SW 1271 (cell line): ENCODE measurements at regions not wholly inside any gene's neighbourhood (a gene's known extent, or its start where the extent isn't known, plus 50 kb on each side); places are given as distances from the start of the nearest gene placed in this dataset.

Experiments used
- DNase-seq, 2 experiments: peaks; one replicate each; lab custom pipeline; 2025; lab: John Stamatoyannopoulos, UW

DNA sequence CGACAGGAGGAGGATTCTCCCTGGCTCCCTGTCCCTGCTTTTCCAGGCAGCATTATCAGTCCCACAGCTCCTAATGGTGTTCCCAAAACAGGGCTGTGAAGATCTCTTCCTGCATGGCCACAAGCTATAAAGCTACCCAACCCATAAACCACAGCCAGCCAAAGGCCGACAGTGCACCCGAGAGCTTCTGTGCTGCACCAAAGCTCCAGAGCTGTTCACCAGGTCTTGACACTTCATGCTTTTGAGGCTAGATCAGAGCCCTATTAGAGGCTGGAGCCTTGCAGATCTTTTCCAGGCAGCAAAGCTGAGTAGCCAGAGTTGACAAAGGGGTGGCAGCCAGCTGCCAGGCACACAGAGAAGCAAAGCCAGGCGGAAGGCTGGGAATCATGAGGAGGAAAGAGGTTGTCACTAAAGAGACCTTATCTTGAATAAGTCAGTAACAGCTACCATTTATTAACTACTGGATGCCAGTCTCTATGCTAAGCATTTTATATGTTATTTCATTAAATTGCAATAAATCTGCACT, 180.4 kb downstream of the KATNAL1 start:
- DNase-seq, result no peak

DNA sequence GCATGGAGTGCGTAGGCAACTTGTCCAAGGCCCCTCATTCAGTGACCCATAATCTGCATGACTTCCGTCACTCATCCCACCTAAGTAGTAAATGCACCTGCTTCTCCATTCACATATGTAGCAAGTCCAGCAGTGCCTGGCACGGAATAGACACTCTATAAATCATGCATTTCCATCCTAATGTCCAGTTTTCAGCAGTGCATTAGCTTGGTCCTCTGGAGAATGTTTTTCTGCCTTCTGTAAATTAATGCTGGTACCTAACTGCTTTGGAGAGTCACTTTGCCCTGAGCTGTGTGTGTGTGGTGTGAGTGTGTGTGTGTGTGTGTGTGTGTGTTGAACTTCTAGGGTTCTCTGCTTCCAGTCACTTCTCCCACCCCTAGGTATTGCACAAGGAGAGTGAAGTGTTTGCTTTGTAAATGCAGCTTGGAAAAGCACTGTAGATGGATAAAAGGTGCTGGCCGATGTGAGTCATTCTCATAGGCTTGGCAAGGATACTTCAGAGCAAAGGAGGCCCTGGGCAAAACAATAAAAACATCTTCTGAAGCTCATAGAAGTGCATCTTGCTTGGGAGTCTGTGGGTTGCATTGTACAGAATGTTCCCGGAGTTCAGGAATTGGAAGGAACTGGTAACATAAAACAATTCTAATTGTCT, 181.8 kb downstream of the KATNAL1 start:
- no peak for DNase-seq

DNA sequence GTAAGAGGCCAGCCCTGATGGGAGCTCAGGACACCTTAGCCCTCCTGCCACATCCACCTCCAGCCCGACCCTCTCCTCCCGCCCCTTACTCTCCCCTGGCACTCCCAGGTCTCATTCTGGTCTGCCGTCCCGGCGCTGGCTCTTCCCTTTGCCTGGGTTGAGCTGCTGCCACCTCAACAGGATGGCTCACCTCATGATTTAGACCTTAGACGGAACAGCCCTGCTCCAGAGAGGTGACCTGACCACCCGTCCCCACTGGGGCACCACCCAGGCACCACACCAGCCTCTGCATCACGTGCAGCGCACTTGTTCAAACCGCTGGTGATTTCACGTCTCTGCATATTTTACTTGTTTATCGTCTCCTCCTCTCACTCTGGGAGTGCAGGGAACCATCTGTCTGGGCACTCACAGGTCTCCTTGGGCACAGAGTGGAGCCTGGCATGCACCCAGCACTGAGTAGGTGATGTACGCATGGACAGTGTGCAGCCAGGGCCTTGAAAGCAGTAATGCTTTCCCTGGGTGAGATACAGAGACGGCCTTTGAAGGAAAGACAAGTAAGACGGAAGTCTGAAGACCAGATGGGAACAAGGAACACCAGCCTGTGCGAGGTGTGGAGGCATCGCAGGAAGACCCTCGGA, 183.1 kb downstream of the KATNAL1 start:
- no peak for DNase-seq

DNA sequence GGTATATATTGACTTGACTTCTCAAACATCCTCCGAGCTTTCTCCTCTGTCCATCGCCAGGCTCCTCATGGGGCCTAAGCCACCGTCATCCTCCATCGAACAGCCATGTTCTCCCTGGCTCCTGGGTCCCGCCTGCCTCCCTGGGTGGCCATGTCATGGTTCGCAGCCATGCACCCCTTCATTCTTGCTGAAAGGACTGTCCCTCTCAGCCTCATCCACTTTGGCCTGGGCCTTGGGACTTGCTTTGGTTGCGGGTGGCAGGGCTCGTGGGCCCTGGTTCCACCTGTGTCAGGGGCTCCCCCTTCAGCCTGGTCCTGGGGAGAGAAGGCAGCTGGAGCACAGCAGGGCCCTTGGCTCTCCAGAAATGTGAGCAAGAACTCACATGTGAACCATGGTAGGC, 183.8 kb downstream of the KATNAL1 start:
- no peak for DNase-seq

DNA sequence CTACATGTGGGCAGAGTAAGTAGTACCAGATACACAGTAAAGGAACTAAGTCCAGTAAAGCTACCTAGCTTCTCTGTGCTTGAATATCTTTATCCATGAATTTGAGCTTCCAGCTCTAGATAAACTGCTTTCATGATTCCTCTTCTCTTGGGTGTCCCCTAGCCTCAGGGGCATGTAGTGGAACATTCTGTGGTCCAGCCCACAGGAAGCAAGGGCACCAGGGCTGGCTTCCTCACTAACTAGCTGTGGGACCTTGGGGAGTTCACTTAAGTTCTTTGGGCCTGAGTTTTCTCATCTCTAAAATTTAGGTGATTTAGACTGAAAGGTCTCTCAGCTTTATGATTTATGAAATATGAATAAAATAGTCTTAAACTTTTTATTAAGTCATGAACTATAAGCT, 185.7 kb downstream of the KATNAL1 start:
- no peak for DNase-seq

DNA sequence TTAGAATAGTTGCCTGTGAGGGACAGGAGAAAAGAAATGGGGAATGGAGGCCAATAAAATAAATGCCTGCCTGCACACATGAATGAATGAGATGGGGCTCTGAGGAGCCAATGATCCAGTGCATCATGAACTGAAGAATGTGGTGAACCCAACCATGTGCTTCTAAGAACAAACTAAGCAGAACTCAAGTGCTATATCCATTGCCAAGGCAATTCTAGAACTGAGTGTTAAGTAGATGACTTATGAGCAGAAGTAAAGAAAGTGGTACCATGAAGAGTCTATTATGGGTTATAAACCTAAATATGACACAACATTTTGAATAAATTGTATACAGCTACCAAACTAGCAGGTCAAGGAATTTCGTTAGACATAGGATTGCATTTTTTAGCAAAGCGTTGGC, 186.1 kb downstream of the KATNAL1 start:
- DNase-seq, result no peak

DNA sequence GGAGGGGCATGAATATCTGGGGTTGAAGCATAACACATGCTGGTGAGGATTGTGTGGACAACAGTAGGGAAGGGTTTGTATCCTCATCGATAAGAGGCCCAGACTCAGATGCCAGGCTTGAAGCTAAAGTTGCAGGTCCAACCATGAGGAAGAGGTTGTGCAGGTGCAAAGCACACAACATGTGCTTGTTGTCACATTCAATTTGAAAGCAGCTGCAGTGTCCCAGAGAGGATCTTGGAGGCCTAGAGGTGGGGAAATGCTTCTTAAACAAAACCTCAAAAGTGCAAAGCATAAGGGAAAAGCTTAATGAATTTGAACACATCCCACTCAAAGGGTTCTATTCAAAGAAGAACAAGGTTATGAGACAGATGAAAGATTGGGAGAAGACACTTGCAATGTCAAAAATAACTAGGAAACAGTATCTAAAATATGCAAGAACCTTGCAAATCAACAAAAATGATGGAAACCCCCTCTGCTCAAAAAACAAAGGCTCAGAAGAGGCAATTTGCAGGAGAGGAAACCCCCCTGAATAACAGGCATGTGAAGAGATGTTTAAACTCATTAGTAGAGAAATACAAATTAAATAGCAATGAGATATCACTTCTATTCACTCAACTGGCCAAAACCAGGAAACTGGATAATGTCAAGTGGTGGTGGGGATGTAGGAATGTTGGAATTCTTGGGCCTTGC, 187.1 kb downstream of the KATNAL1 start:
- no peak for DNase-seq

DNA sequence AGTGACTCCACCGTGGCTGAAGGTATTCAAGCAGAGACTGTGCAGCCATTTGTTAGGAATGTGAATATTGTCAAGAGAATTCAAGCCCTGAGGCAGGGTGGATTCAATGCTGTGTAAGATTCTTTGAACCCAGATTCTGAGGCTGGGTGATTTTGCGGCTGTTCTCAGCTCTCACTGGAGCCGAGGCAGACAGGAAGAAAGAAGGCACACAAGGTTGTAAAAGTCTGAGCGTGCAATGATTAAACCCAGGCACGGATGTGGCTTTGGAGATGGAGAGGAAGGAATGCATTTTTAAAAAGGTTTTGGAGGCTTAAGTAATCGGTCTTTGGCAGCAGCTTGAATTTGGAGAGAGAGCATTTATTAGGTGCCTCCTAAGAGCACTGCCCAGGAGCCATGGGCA, 187.9 kb downstream of the KATNAL1 start:
- DNase-seq, result no peak

DNA sequence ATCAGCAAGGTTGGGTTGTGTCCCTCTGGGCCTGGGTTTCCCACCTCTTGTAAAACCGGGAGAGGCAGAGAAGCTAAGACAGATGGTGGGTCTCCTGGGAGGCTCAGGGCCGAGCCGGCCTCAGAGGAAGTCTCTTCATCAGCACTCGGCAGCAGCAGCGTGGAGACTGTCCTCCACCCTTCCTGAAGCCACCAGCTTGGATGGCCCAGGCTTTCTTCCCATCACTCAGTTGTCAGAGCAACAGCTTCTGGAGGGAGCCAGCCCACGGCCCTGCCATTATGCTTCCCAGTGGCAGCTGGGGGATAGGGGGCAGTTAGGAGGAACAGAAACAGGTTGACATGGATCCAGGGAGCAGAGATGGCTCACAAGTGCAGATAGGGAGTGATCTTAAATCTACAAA, 191.0 kb downstream of the KATNAL1 start:
- DNase-seq, result no peak

DNA sequence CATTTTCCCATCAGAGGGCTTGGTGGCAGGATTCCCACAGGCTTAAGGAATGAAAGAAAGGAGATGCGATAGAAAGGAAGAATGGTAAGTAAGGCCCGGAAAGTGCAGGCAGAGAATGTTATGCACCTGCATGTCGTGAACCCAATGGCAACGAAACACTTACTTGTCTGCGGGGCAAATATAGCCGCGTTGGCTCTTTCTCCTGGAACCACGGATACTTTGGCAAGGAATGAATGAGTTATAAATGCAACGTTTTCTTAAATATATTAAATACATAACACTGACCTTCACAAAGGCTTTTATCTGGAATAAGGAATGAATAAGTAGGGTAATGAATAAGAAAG, 192.1 kb downstream of the KATNAL1 start:
- no peak for DNase-seq

DNA sequence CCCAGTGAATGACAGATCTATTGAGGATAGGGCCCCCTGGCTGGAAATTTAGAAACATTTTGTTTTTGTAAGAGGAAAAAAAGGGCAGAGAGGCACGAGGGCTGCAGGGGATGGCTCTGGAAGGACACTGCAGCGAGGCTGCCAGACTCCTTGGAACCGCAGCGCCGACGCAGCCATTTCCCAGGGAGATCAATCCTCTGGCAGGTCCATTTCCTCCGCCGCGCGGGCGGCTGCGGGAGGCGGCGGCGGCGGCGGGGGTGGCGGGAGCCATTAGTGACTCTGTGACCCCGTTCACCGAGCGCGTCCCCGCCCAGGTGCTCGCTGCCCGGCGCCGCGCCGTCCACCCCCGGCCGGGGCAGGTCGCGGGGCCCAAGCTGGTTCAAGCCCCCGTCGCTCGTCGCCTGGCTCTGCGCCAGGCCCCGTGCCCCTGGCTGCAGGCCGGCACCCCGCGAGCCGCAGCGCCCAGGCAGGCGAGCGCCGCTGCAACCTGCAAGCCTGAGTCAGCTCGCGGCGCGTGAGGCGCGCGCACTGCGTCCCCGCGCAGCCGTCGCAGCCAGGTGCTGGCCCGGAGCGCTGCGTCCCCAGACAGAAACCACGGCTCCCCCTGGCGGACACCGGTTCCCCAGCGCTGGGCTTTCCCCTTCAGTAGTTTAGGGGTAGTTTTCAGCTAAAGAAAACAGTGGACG, 192.6 kb downstream of the KATNAL1 start:
- DNase-seq, result peak in 1 of 2 experiments; percentile 76

DNA sequence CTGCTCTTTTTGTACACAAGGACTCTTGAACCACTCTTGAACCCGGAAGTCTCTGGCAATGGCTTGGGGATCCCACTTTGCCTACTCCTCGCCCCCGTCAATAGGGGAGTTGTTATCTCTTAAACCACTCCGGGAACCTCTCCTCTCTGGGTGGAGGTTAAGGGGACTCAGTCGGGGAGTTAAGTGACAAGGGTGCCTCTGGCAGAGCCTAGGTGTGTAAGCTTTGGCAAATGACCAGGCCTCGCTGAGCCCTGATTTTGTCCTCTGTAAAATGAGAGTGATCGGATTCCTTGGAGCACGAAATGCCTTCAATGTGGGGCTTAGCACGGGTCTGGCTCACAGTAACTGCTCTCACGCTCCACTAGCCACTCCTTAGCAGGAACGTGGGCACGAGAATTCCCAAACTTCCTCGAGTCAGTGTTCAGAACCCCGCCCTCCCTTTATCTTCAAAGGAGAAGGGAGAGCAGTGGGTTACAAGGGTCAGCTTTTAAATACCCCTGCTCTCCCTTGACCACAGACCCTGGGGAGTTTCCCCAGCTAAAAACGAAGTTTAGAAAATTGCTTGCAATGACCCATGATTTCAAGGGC, 193.3 kb downstream of the KATNAL1 start:
- no peak for DNase-seq

DNA sequence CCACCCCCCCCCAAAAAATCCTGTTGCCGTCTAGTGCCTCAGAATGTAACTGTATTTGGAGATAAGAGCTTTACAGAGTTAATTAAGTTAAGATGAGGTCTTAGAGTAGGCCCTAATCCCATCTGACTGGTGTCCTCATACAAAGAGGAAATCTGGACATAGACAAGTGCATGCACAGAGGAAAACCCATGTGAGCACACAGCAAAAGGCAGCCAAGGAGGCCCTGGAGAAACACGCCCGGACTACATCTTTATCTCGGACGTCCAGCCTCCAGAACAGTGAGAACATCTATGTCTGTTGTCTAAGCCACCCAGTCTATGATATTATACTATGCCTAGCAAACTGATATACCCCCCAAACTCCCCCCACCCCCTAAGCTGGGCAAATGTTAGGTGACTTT, 193.8 kb downstream of the KATNAL1 start:
- DNase-seq, result no peak

DNA sequence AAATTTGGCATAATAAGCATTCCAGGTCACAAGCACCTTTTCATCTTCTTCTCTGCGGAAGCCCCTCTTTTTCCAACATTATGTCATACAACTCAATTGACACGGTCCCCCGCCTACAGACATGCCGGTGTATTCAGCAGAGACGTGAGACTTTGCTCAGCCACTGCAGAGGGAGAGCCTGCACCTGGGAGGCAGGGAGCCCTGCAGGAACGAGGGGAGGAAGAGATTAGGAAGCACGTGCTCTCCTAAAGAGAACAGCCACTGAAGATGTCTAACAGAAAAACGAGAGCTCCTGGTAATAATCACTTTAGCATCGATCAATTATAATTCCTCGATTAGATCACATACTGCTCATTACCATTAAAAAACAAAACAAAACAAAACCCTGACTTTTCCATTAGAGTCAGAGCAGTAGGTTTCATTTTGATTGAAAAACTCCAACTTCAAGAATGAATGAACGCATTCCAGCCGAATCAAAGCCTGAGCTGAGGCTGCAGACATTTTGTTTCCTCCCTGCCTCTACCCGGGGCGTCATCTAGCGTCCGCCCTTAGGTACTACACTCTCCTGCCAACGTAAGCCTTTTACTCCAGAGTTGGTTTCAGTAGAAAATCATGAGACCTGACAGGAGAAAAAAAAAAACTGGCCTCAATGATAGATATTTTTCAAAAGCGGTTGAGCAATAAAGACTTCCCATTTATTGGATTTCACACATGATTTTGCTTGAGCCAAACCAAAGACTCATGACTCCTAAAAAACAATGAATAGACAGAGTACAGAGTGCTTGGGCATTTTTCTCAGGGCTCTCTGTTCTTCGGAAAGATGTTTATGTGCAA, 194.5 kb downstream of the KATNAL1 start:
- peak in 1 of 2 experiments; percentile 80 for DNase-seq

DNA sequence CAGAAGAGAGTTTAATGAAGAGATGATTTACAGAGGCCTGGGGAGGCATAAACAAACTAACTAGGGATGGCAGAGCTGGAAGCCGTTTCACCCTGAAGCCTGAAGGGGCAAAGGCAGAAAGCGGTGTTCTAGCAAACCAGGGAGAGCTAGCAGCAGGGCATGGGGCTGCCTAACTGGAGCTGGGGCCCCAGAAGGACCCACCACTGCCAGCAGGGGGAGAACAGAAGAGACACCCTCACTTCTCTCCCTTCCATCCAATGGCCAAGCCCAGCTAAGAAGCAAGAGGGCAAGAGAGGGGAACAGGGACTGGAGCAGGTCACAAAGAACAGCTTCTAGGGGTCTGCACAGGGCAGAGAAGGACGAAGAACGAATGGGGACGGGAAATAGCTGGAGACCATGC, 195.5 kb downstream of the KATNAL1 start:
- DNase-seq, result no peak

DNA sequence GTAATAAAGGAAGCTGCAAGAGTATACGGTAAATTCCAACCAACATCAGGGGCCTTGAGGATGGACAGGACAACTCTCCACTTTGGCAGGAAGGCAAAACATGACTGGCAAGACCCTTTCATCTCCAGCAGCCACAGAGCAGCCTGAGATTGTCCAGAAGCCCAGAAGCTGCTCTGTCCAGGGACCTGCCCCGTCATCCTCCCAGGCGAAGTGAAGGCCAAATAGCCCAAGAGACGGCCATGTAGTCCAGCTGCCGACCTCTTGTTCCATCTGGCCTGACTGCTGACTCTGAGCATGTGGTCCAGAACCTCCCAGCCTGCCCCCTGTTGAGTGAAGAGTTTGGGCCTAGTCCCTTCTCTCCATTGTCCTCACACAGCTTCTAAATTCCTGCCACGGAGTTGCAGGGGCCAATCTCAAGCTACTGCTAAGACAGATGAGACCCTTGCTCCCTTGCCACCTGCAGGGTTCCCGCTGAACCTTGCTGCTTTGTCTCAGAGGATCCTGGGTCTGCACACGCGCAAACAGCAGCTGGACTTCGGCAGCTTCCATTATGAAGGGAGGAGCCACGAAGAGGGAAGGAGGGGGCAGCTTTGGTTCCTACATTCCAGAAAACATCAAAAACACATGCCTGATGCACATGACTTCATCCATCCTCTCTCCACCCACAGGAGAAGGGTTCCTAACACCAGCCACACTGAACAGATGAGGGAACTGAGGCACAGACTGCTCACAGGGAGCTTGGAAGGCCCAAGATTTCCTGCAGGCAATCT, 196.9 kb downstream of the KATNAL1 start:
- no peak for DNase-seq

DNA sequence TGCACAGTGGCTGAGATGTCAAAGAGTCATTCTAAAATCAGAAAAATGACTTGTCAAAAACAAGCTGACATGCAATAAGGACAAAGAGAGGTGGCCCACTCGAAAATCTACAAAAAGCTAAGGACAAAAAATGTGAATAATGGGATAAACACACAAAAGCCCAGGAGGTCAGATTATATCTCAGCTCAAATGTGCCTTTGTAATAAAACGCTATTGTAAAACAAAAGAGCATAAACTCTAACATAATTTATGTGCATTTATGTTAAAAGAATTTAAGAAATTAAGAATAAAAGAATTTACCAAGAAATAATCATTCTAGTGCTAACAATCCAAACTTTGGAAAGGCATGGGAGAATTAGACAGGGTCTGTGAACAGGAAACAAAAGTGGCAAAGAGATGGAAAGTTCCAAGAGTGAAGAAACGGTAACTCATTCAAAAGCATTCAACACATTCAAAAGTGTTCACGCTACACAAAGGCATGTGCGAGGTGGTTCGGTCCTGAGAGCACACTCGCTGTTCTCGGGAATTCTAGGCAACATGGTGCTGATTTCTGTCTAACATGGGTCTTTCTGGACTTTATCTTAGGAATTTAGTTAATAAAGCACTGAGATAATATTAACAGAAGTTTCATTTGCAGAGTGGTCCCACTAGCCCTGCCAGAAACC, 197.7 kb downstream of the KATNAL1 start:
- no peak for DNase-seq

DNA sequence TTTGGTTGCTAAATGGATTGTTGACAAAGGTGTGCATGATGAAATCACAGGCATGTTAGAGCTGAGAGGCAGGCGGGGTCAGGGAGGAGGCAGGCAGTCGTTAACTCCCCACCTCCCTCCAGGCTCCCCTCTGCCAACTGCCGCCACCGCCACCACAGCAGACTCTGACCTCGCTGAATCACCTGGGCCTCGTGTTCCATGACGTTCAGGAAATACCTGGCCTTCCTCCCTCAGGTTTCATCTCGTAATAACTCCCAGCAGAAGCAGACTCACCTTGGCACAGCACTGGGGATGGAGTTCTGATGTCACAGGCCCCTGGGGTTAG, 198.5 kb downstream of the KATNAL1 start:
- no peak for DNase-seq

DNA sequence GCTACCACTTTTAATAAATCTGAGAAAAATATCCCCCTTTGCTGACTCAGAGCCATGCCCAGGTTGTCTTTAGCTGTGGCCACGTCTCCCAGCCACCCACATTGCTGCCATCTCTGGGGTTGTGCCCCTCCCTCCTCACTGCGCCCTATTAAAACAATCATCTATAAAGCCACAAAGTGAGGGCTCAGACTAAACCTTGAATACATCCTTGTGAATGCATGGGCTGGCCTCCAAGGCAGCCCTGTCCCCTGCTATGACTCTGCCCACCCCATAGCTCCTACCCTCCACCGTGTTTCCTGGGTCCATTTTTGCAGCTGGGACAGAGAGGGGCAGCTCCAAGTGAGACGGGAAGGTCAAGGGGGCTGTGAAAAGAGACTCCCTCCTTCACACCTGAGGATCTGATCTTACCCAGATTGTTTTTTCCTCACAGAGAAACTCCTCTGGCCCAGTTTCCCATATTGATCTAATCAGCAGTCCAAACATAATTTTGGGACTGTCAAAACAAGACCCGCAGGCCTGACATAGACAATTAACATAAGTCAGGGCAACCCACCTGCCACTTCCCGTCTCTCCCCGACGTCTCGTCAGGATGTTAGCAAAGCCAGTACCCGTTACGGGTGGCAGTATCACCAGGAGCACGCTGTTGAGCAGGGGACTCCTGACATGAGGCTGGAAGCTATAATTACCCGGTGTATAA, 199.0 kb downstream of the KATNAL1 start:
- no peak for DNase-seq
